Rectal smooth muscle tissue (tissue), 1 donor: ENCODE measurements at regions not wholly inside any gene's neighbourhood (a gene's known extent, or its start where the extent isn't known, plus 50 kb on each side); places are given as distances from the start of the nearest gene placed in this dataset.
"Not testable (repeated sequence)": the region's sequence is repeated elsewhere in the genome, so short reads cannot be mapped to it uniquely, and the experiment has no call there.

Experiments
- H3K27ac ChIP-seq: one replicate; pipeline ENCODE4 v1.7.0; 2013; ENCODE audit warnings: low read depth, low read length, inconsistent platforms
- H3K27me3 ChIP-seq: one replicate; pipeline ENCODE4 v1.7.0; 2013; ENCODE audit warnings: low read length; ENCODE audit not compliant: control insufficient read depth, insufficient read depth
- H3K36me3 ChIP-seq: one replicate; pipeline ENCODE4 v1.7.0; 2013; ENCODE audit warnings: low read length; ENCODE audit not compliant: control insufficient read depth, insufficient read depth
- H3K4me1 ChIP-seq: one replicate; pipeline ENCODE4 v1.7.0; 2013; ENCODE audit warnings: low read length; ENCODE audit not compliant: control insufficient read depth, insufficient read depth
- H3K4me3 ChIP-seq: one replicate; pipeline ENCODE4 v1.7.0; 2013; ENCODE audit warnings: low read length
- H3K9ac ChIP-seq: one replicate; pipeline ENCODE4 v1.7.0; 2013; ENCODE audit warnings: low read length

DNA sequence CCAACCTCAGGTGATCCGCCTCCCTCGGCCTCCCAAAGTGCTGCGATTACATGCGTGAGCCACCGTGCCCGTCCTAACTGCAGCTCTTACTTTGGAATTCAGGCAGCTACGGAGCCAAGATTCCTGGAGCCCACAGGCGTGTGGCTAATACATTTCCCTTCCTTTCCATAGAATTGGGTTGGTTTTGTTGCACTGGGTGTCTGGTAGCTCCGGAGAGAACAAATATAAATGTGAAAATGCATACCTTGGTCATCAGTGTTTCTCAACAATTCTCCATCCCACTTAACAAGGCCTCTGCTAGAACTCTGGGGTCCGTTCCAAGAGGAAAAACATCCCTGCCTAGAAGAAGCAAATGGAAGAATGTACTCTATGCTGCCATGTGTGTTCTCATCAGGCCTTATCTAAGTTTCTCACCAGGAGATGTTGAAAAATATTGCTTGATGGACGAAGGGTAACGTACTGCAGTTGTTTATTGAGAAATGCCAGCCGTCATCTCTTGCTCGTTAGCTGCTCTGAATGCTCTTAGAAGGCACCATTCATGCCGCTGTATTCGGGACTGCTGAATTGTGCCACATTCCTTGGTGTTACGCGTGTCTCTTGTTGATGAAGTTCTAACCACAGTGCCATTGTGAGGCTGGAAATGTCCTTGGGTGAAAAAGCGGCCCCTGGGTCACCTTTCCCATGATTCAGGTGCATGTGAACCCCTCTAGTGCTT lies 50.5 kb upstream of the CD99 start:
- no peak overlapping the region for H3K9ac ChIP-seq
- H3K27me3 ChIP-seq = no peaks in the 10 kb centered on the region
- no peak overlapping the region for H3K27ac ChIP-seq
- H3K36me3 ChIP-seq = peaks cover 2% of the 10 kb centered on the region
- H3K4me1 ChIP-seq = no peaks in the 10 kb centered on the region
- no peak overlapping the region for H3K4me3 ChIP-seq

DNA sequence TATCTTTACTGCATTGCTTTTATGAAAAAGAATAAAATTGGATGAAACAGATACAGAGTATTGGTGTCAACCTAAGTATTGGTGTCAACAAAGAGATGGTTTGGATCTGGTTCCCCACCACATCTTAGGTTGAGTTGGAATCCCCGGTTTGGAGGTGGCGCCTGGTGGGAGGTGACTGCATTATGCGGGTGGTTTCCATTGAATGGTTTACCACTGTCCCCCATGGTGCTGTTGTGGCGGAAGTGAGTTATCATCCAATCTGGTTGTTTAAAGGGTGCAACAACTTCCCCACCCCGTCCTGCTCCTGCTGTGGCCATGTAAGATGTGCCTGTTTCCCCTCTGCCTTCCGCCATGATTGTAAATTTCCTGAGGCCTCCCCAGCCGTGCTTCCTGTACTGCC lies 52.8 kb upstream of the CD99 start:
- H3K36me3 ChIP-seq = peaks cover 2% of the 10 kb centered on the region

DNA sequence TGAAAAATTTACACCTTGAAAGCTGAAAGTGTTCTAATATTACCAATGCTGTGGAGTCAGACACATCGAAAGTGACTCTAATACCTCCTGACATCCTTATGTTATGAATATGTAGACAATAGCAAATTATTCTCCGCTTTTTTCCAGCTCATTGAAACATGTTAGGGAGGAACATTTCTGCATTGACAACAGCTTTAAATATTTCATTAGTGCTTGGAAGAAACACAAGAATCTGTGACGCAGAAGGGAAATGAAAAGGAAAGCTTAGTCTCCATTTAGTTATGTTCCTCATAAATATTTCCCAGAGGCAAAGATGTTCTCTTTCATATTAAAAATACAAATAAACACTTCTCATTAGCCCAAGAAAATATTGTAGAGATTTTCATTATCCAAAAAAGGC lies 55.8 kb upstream of the CD99 start:
- Histone ChIP-seq H3K27ac (no peak overlapping the region), H3K27me3 (no peaks in the 10 kb centered on the region), H3K4me3 (no peak overlapping the region), H3K9ac (no peak overlapping the region), H3K36me3 (peaks cover under 1% of the 10 kb centered on the region), H3K4me1 (no peaks in the 10 kb centered on the region)

More for the DNA sequence above, 52.8 kb upstream of the CD99 start:
- H3K4me3 ChIP-seq = no peak overlapping the region
- no peaks in the 10 kb centered on the region for H3K27me3 ChIP-seq
- H3K27ac ChIP-seq = no peak overlapping the region
- H3K9ac ChIP-seq = no peak overlapping the region
- no peaks in the 10 kb centered on the region for H3K4me1 ChIP-seq

DNA sequence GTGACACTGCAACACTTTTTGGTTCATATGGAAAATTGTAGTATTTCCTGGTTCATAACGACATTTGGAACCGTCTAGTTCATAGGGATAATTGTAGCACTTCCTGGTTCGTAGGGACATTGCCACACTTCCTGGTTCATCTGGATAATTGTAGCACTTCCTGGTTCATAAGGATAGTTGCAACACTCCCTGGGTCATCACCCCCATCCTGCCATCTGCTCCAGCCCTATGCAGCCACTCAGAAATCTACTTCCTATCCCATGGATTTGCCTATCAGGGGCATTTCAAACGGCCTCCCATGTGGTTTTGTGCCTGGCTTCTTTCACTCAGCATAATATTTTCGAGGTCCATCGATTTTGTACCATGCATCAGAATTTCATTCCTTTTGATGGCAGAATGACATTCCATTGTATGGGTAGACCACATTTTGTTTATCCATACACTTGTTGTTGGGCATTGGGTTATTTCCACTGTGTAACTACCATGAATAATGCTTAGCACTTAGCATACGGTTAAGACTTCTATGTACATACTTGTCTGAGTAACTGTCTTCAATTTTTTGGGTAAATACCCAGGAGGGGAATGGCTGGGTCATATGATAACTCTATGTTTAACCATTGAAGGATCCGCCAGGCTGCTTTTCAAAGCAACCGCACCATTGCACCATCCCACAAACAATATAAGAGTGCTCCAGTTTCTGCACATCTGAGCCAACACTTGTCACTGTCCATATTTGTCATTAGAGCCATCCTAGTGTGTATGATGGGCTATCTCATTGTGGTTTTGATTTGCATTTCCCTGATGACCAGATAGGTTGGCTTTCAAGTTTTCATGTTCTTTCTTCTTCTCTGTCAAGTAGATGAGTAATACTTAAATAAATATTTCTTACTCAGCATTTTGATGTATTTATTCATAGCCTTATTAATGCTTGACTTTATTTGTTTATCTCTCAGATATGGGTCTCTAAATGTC lies 58.3 kb upstream of the CD99 start:
- Histone ChIP-seq H3K27me3 (no peaks in the 10 kb centered on the region), H3K4me1 (no peaks in the 10 kb centered on the region), H3K36me3 (peaks cover 4% of the 10 kb centered on the region), H3K9ac (no peak overlapping the region), H3K4me3 (no peak overlapping the region), H3K27ac (no peak overlapping the region)

DNA sequence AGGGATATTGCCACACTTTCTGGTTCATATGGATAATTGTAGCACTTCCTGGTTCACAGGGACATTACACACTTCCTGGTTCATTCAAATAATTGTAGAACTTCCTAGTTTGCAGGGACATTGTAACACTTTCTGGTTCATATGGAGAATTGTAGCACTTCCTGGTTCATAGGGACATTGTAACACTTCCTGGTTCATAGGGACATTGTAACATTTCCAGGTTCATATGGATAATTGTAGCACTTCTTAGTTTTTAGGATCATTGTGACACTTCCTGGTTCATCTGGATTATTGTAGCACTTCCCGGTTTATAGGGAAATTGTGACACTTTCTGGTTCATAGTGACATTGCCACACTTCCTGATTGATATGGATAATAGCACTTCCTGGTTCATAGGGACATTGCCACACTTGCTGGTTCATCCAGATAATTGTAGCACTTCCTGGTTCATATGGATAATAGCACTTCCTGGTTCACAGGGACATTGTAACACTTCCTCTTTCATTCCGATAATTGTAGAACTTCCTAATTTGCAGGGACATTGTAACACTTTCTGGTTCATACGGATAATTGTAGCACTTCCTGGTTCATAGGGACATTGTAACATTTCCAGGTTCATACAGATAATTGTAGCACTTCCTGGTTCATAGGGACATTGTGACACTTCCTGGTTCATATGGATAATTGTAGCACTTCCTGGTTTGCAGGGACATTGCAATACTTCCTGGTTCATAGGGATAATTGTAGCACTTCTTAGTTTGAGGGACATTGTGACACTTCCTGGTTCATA lies 59.2 kb upstream of the CD99 start:
- Histone ChIP-seq H3K27ac (no peak overlapping the region), H3K36me3 (peaks cover 5% of the 10 kb centered on the region), H3K4me1 (no peaks in the 10 kb centered on the region), H3K9ac (no peak overlapping the region), H3K27me3 (no peaks in the 10 kb centered on the region), H3K4me3 (no peak overlapping the region)

- not testable (repeated sequence) for H3K4me3 ChIP-seq, H3K27ac ChIP-seq, H3K27me3 ChIP-seq, H3K4me1 ChIP-seq, H3K9ac ChIP-seq, H3K36me3 ChIP-seq
Measured at GRCh38 chrX:2630935-2631742, 60.0 kb upstream of the CD99 start.

GRCh38 chrX:2630008-2630934 lies 60.8 kb upstream of the CD99 start:
- H3K27me3 ChIP-seq, H3K4me3 ChIP-seq, H3K4me1 ChIP-seq, H3K27ac ChIP-seq, H3K36me3 ChIP-seq, H3K9ac ChIP-seq: not testable (repeated sequence)

DNA sequence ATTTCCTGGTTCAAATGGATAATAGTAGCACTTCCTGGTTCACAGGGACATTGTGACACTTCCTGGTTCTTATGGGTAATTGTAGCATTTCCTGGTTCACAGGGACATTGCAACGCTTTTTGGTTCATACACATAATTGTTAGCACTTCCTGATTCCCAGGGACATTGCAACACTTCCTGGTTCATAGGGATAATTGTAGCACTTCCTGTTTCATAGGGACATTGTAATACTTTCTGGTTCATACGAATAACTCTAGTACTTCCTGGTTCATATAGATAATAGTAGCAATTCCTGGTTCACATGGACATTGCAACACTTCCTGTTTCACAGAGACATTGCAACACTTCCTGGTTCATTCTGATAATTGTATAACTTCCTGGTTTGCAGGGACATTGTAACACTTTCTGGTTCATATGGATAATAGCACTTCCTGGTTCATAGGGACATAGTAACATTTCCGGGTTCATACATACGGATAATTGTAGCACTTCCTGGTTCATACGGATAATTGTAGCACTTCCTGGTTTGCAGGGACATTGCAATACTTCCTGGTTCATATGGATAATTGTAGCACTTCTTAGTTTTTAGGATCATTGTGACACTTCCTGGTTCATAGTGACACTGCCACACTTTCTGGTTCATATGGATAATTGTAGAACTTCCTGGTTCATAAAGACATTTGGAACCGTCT lies 61.6 kb upstream of the CD99 start:
- Histone ChIP-seq H3K9ac (no peak overlapping the region), H3K27ac (no peak overlapping the region), H3K4me1 (no peaks in the 10 kb centered on the region)

DNA sequence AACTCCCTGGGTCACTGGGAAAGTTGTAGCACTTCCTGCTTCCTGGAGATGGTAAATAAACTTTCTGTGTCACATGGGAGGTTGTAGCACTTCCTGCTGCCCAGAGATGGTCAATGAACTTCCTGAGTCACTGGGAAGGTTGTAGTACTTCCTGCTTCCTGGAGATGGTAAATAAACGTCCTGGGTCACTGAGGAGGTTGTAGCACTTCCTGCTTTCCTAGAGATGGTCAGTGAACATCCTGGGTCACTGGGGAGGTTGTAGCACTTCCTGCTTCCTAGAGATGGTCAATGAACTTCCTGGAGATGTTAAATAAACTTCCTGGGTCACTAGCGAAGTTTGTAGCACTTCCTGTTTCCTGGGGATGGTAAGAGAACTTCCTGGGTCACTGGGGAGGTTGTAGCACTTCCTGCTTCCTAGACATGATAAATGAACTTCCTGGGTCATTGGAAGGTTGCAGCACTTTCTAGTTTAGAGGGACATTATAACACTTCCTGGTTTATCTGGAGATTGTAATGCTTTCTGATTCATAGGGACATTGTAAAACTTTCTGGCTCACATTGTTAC lies 62.3 kb upstream of the CD99 start:
- Histone ChIP-seq H3K36me3 (peaks cover 10% of the 10 kb centered on the region), H3K4me3 (no peak overlapping the region), H3K9ac (no peak overlapping the region), H3K4me1 (no peaks in the 10 kb centered on the region), H3K27ac (no peak overlapping the region), H3K27me3 (no peaks in the 10 kb centered on the region)

More for the DNA sequence above, 61.6 kb upstream of the CD99 start:
- Histone ChIP-seq H3K36me3 (peaks cover 10% of the 10 kb centered on the region), H3K27me3 (no peaks in the 10 kb centered on the region), H3K4me3 (no peak overlapping the region)

DNA sequence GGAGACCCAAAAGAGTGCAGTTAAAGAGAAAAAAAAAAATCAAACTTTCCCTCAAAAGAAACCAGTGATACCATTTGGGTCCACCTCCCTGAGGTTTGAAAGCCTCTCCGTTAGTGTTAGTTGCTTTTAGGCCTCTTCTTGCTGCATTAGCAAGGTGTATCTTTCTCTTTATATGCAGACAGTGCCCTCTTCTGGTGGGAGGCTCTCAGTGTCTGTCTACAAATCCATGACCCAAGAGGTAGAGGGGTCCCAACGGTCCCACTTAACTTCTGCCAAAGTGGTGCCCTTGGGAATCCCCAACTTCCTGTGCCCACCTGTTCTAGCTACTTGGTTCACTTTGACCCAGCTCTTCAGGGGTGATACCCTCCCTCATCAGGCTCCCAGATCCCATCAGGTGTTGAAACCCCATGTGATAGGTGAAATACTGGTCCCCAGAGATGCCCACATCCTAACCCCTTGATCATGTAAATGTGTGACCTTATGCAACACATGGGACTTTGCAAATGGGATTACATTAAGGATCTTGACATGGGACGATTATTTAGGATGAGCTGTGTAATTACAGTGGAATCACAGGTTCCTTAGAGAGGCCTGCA lies 63.7 kb upstream of the CD99 start:
- Histone ChIP-seq H3K4me1 (no peaks in the 10 kb centered on the region), H3K36me3 (peaks cover 10% of the 10 kb centered on the region), H3K4me3 (no peak overlapping the region), H3K9ac (no peak overlapping the region), H3K27ac (no peak overlapping the region), H3K27me3 (no peaks in the 10 kb centered on the region)
